ENCODE measurements at regions not wholly inside any gene's neighbourhood (a gene's known extent, or its start where the extent isn't known, plus 50 kb on each side); places are given as distances from the start of the nearest gene placed in this dataset.

DNA sequence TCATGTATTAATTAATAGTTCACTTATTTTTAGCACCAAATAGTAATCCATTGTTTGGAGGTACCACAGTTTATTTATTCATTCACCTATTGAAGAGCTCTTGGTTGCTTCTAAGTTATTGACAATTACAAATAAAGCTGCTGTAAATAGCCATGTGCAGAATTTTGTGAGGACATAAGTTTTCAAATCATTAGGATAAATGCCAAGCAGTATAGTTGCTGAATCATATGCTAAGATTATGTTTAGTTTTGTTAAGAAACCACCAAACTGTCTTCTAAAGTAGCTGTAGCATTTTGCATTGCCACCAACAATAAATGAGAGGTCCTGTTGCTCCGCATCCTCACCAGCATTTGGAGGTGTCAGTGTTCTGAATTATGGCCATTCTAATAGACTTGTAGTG lies 2126.8 kb downstream of the PCDH9 start:
- TF ChIP-seq POLR2AphosphoS5 (IDR thresholded peaks at IDR 0.05; ENCODE audit: low read depth) (no peak), ZNF114 (CRISPR knock-in tag; IDR thresholded peaks at IDR 0.05) (no peak), EZH2 (IDR thresholded peaks at IDR 0.05; ENCODE audit: low read depth, unreplicated experiment) (no peak)
- TF ChIP-seq, protein P1, sequence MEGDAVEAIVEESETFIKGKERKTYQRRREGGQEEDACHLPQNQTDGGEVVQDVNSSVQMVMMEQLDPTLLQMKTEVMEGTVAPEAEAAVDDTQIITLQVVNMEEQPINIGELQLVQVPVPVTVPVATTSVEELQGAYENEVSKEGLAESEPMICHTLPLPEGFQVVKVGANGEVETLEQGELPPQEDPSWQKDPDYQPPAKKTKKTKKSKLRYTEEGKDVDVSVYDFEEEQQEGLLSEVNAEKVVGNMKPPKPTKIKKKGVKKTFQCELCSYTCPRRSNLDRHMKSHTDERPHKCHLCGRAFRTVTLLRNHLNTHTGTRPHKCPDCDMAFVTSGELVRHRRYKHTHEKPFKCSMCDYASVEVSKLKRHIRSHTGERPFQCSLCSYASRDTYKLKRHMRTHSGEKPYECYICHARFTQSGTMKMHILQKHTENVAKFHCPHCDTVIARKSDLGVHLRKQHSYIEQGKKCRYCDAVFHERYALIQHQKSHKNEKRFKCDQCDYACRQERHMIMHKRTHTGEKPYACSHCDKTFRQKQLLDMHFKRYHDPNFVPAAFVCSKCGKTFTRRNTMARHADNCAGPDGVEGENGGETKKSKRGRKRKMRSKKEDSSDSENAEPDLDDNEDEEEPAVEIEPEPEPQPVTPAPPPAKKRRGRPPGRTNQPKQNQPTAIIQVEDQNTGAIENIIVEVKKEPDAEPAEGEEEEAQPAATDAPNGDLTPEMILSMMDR (conservative IDR thresholded peaks at IDR 0.05; ENCODE audit: low read depth in 2 of 2), result no peak
- TF ChIP-seq, protein P2, sequence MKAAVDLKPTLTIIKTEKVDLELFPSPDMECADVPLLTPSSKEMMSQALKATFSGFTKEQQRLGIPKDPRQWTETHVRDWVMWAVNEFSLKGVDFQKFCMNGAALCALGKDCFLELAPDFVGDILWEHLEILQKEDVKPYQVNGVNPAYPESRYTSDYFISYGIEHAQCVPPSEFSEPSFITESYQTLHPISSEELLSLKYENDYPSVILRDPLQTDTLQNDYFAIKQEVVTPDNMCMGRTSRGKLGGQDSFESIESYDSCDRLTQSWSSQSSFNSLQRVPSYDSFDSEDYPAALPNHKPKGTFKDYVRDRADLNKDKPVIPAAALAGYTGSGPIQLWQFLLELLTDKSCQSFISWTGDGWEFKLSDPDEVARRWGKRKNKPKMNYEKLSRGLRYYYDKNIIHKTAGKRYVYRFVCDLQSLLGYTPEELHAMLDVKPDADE (IDR thresholded peaks at IDR 0.05), result no peak

Measured in GM23338 (cell line).